ENCODE measurements at regions not wholly inside any gene's neighbourhood (a gene's known extent, or its start where the extent isn't known, plus 50 kb on each side); places are given as distances from the start of the nearest gene placed in this dataset.
A peak's percentile ranks its signal among the peaks of the same experiment; 100 is the strongest.

DNA sequence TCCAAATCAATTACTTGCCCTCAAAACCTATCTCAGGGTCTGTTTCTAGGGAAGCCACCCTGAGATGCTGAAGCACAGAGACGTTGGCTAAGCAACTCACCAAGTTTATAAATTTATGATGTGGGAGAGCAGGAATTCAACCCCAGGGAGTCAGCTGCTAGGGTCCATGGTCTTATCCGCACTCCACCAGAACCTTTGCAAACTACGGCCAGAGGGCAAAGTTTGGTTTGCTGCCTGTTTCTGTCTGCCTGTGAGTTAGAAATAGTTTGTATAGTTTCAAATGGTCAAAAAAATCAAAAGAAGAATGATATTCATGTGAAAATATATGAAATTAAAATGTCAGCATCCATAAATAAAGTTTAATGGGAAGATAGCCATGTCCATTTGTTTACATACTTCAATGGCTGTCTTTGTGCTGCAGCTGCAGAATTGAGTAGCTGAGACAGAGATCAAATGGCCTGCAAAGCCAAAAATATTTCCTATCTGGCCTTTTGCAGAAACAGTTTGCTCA, 83.7 kb upstream of the ZFP64 start:
- TF ChIP-seq, protein P1, sequence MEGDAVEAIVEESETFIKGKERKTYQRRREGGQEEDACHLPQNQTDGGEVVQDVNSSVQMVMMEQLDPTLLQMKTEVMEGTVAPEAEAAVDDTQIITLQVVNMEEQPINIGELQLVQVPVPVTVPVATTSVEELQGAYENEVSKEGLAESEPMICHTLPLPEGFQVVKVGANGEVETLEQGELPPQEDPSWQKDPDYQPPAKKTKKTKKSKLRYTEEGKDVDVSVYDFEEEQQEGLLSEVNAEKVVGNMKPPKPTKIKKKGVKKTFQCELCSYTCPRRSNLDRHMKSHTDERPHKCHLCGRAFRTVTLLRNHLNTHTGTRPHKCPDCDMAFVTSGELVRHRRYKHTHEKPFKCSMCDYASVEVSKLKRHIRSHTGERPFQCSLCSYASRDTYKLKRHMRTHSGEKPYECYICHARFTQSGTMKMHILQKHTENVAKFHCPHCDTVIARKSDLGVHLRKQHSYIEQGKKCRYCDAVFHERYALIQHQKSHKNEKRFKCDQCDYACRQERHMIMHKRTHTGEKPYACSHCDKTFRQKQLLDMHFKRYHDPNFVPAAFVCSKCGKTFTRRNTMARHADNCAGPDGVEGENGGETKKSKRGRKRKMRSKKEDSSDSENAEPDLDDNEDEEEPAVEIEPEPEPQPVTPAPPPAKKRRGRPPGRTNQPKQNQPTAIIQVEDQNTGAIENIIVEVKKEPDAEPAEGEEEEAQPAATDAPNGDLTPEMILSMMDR (conservative IDR thresholded peaks at IDR 0.05; ENCODE audit: control insufficient read depth, insufficient read depth, low read depth, low read length), result no peak
- H3K4me3 ChIP-seq (ENCODE audit: control insufficient read depth, low read depth, low read length), result no peak overlapping the region
- no peak for DNase-seq (ENCODE audit: low read depth)

DNA sequence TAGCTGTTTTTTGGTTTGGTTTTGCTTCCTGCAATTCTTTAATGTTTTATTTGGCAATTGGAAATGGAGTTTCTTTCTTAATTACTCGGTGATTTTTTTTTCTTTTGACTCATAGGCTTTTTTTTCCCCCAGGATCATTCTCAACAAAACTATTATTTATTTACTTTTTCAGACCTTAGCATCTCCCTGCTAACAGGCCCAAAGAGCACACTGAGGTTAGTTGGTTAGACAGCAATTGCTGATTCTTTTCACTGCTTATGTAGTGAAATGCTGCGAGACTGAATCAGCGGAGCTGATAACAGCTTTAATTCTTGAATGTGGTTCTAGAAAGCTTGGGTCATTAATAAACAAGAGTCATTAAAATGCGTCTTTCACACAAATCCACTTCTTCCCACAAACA, 79.1 kb upstream of the ZFP64 start:
- no peak for DNase-seq (ENCODE audit: low read depth)
- no peak overlapping the region for H3K4me3 ChIP-seq (ENCODE audit: control insufficient read depth, low read depth, low read length)
- TF ChIP-seq, protein P1 (conservative IDR thresholded peaks at IDR 0.05; ENCODE audit: control insufficient read depth, insufficient read depth, low read depth, low read length), result no peak

DNA sequence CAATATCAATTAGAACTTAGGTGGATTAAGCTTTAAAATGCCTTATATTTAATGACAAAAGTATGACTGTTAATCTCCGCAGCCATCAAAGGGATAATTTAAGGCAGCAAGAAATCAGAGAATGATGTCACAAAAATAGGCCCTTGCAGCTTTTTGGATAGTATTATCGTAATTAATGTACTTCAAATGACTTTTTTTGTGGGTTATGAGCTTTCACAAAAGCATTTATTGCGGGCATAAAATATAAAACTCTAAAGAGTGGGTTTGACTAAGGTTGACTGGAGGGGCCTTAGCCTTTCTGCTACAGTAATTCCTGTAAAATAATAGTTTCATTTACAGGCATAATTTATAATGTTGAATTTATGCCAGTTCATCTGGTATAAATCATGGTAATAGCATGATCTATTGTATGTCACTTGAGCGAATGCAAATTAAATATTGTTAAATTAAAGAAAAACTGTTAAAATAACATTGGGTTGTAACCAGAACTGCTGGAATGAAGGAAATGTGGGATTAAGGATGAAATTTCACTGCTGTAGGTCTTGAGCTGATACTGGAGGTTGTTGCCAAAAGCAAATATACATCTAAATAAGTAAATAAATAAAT, 78.5 kb upstream of the ZFP64 start:
- DNase-seq (ENCODE audit: low read depth), result no peak
- H3K4me3 ChIP-seq (ENCODE audit: control insufficient read depth, low read depth, low read length), result no peak overlapping the region
- TF ChIP-seq, protein P1 (conservative IDR thresholded peaks at IDR 0.05; ENCODE audit: control insufficient read depth, insufficient read depth, low read depth, low read length), result no peak

DNA sequence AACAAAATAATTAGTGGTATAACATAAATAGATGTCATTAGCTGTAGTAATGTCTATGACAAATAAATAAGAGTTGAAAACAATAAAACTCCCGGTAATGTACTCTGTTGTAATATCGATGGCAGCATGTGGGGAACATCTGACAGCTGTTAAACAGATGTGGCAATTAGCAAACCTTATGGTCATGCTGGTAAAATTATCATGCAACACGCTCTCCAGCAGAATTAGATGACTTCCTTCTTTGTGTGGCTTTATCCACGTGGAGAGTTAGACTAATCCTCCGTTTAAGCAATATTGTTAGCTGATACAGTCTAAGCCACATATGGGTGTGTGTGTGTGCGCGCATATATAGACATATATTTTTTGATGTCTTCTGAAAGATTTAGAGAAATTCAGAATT, 77.7 kb upstream of the ZFP64 start:
- H3K4me3 ChIP-seq (ENCODE audit: control insufficient read depth, low read depth, low read length), result no peak overlapping the region
- DNase-seq (ENCODE audit: low read depth), result peak; percentile 35
- TF ChIP-seq, protein P1 (conservative IDR thresholded peaks at IDR 0.05; ENCODE audit: control insufficient read depth, insufficient read depth, low read depth, low read length), result no peak

DNA sequence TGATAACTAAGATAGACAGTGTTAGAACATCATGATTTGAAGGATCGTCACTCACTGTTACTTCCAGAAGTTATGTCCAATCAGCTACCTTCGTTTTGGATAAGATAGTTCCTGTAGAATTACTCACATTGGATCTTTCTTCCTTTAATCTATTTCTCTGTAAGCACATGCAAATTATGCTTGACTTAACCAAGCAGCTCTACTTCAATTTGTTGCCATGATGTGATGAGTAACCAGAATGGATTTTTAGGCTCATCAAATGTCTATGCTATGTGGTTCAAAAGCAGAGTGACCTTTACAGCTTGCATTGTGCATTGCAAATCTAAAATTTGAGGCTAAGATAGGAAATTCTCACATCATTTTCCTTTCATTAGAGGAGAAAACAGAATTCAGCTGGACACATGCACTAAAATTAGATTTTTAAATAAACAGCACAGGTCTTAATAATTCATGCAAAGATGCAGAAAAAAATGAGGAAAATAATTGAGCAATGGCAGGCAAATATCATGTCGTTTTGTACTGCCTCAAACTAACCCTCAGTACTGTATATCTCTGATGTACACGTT, 76.7 kb upstream of the ZFP64 start:
- peak; percentile 26 for DNase-seq (ENCODE audit: low read depth)
- no peak overlapping the region for H3K4me3 ChIP-seq (ENCODE audit: control insufficient read depth, low read depth, low read length)
- TF ChIP-seq, protein P1 (conservative IDR thresholded peaks at IDR 0.05; ENCODE audit: control insufficient read depth, insufficient read depth, low read depth, low read length), result no peak

DNA sequence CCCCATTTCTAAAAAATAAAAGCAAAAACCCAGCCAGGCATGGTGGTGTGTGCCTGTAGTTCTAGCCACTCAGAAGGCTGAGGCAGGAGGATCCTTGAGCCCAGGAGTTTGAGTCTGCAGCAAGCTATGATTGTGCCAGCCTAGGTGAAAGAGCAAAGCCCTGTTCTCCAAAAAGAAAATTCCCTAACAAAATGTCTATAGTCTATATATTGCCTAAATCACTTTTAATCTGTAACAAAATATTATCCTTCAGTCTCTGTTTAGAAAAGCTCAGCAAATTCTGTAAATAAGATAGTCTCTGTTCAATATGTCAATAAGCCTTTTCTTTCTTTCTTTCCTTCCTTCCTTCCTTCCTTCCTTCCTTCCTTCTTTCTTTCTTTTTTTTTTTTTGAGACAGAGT, 75.8 kb upstream of the ZFP64 start:
- TF ChIP-seq, protein P1 (conservative IDR thresholded peaks at IDR 0.05; ENCODE audit: control insufficient read depth, insufficient read depth, low read depth, low read length), result no peak
- DNase-seq (ENCODE audit: low read depth), result no peak
- H3K4me3 ChIP-seq (ENCODE audit: control insufficient read depth, low read depth, low read length), result no peak overlapping the region
